Fibroblast of skin of left quadriceps (primary cell): ENCODE measurements at regions not wholly inside any gene's neighbourhood (a gene's known extent, or its start where the extent isn't known, plus 50 kb on each side); places are given as distances from the start of the nearest gene placed in this dataset.

Experiments
- DNase-seq, 2 experiments: peaks; one replicate each; pipeline ENCODE4 v3.0.0-alpha.2; 2013; ENCODE audit warnings: low read depth in 2 of 2

- DNase-seq: no peak
These were observed 61.2 kb upstream of the RPH3AL start for GRCh38 chr17:413706-414380.

- DNase-seq: no peak
These were observed 60.4 kb upstream of the RPH3AL start for GRCh38 chr17:413016-413350.

GRCh38 chr17:412211-413015, 59.8 kb upstream of the RPH3AL start:
- DNase-seq: peak; percentile 29 to 39

DNA sequence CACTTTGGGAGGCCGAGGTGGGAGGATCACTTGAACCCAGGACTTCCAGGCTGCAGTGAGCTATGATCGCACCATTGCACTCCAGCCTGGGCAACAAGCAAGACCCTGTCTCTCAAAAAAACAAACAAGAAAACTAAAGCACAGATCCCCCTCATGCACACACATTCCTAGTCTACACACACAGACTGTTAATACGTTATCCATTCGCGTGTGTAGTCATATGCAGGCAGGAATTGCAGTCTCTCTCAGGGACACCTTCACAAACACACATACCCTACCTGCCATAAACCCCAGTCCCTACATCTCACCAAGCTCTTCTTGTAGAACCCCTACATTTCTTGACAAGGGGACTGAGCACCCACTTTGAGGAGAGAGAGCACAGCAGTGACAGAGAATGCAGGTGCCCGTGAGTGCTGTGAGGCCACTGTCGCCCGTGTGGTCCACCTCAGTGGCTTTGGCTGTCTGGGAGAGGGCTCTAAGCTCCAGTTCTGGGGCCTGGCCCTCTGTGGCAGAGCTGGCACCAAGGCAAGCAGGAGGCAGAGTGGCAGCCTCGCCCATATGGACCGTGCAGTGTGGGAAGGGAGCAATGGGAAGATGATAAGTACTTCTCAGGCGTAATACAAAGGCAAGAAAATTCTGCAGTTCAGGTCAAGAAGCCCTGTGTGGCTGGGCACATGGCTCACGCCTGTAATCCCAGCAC, 59.0 kb upstream of the RPH3AL start:
- no peak for DNase-seq

DNA sequence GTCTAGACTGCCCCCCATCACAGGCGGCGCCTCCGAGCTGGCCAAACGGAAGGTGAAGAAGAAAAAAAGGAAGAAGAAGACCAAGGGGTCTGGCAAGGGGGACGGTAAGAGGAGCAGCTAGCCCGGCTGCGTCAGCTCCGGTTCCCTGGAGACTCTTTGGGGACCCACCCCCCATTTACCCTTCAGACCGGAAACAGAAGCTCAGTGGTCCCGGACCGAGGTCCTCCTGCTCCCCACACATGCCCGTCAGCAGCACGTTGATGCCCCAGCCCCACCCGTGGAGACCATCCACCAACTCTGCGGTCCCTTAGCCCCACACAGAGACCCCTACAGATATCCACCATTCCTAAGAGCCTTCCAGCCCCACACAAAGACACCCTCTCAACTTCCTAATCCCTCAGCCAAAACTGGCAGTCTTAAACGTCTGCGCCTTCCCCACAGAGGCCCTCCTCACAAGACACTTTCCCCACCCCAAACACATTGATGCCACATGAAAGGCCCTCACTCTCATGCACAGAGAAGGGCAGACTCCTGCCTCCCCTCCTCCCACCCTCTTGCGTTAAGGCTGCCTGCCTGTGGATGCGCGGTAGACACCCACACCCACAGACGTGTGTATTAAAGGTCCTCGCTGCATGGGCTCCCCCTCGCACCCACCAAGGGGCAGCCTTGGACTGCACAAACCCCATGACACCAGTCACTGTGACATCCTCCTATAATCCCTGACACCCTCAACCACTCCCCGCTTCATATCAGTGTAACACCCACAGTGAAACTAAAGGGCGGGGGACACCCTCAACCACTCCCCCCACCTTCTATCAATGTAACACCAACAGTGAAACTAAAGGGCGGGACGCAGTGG, 58.2 kb upstream of the RPH3AL start:
- DNase-seq: no peak

- peak; percentile 95 to 97 for DNase-seq
These were observed 57.4 kb upstream of the RPH3AL start for GRCh38 chr17:409848-410542.

DNA sequence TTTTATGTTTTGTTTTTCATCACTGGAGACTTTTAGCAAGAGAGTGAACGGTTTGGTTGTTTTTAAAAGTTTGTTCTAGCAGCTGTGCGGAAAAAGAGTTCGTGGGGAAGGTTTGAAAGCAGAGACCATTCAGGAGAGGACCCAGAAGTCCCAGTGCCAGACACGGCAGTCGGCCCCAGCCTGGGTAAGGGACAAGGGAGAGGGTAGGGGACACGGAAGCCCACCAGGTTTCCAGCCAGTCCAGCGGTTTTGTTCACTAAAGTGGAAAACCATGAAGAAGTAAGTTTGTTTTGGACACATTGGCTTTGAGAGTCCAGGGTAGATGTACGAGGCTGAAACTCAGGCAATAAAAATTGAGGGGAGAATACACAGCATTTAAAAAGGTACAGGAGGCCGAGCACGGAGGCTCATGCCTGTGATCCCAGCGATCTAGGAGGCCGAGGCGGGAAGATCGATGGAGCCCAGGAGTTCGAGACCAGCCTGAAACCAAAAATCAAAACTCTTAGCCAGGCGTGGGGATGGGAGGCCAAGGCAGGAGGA, 56.8 kb upstream of the RPH3AL start:
- no peak for DNase-seq

- DNase-seq: no peak
These were observed 52.1 kb upstream of the RPH3AL start for GRCh38 chr17:404703-405102.
